A673 (cell line): ENCODE measurements at regions not wholly inside any gene's neighbourhood (a gene's known extent, or its start where the extent isn't known, plus 50 kb on each side); places are given as distances from the start of the nearest gene placed in this dataset.

Experiments used
- CTCF ChIP-seq: fragments of 300-800, 200-600 bp; sonication (generic); conservative IDR thresholded peaks from 2 replicates; pipeline ENCODE4 v1.5.1; 2017; ENCODE audit warnings: low read depth, mild to moderate bottlenecking, antibody characterized with exemption, low read length, moderate library complexity, mixed read lengths
- EZH2 ChIP-seq: fragments of 200-600 bp; sonication (generic); IDR thresholded peaks from 2 replicates; pipeline ENCODE4 v1.6.1; 2017; ENCODE audit warnings: borderline replicate concordance, low read depth, mild to moderate bottlenecking, mixed read lengths, antibody characterized with exemption, low read length; ENCODE audit not compliant: poor library complexity, severe bottlenecking

GRCh38 chr7:26438078-26438477 is 146.4 kb downstream of the SNX10 start:
- TF ChIP-seq CTCF (no peak), EZH2 (no peak)
